ENCODE measurements at regions not wholly inside any gene's neighbourhood (a gene's known extent, or its start where the extent isn't known, plus 50 kb on each side); places are given as distances from the start of the nearest gene placed in this dataset.

GRCh38 chr7:128161466-128162125 is 79.5 kb upstream of the LEP start:
- no peaks in the 10 kb centered on the region for H3K9me3 ChIP-seq (ENCODE audit: low read length)
- H3K9ac ChIP-seq (ENCODE audit: low read length) = no peak overlapping the region
- H3K36me3 ChIP-seq (ENCODE audit: insufficient read depth, low read length) = no peaks in the 10 kb centered on the region
- no peak overlapping the region for H3K27ac ChIP-seq (ENCODE audit: low read depth, low read length)
- peaks cover 28 to 40% of the 10 kb centered on the region in 2 donors for H3K27me3 ChIP-seq (ENCODE audit: control insufficient read depth in 1 of 2, insufficient read depth in 2 of 2, low read length in 2 of 2)
- H3K4me1 ChIP-seq (ENCODE audit: insufficient read depth, low read length) = peaks cover under 1% of the 10 kb centered on the region
- H3K4me3 ChIP-seq (ENCODE audit: low read depth in 1 of 2, low read length in 2 of 2) = no peak overlapping the region

- Histone ChIP-seq H3K27ac (ENCODE audit: low read depth, low read length) (no peak overlapping the region), H3K9me3 (ENCODE audit: low read length) (no peaks in the 10 kb centered on the region), H3K27me3 (ENCODE audit: control insufficient read depth in 1 of 2, insufficient read depth in 2 of 2, low read length in 2 of 2) (peaks cover 35 to 50% of the 10 kb centered on the region in 2 donors), H3K36me3 (ENCODE audit: insufficient read depth, low read length) (no peaks in the 10 kb centered on the region), H3K4me3 (ENCODE audit: low read depth in 1 of 2, low read length in 2 of 2) (no peak overlapping the region), H3K9ac (ENCODE audit: low read length) (no peak overlapping the region), H3K4me1 (ENCODE audit: insufficient read depth, low read length) (peaks cover 7% of the 10 kb centered on the region)
Observed at GRCh38 chr7:128162666-128163065, 78.4 kb upstream of the LEP start.

- Histone ChIP-seq H3K27me3 (ENCODE audit: control insufficient read depth in 1 of 2, insufficient read depth in 2 of 2, low read length in 2 of 2) (peaks cover 35 to 58% of the 10 kb centered on the region in 2 donors), H3K4me1 (ENCODE audit: insufficient read depth, low read length) (peaks cover 12% of the 10 kb centered on the region), H3K36me3 (ENCODE audit: insufficient read depth, low read length) (no peaks in the 10 kb centered on the region), H3K27ac (ENCODE audit: low read depth, low read length) (no peak overlapping the region), H3K9ac (ENCODE audit: low read length) (no peak overlapping the region), H3K9me3 (ENCODE audit: low read length) (no peaks in the 10 kb centered on the region), H3K4me3 (ENCODE audit: low read depth in 1 of 2, low read length in 2 of 2) (no peak overlapping the region)
Observed at GRCh38 chr7:128163473-128163872, 77.6 kb upstream of the LEP start.

- Histone ChIP-seq H3K9me3 (ENCODE audit: low read length) (no peaks in the 10 kb centered on the region), H3K36me3 (ENCODE audit: insufficient read depth, low read length) (no peaks in the 10 kb centered on the region), H3K9ac (ENCODE audit: low read length) (no peak overlapping the region), H3K4me3 (ENCODE audit: low read depth in 1 of 2, low read length in 2 of 2) (no peak overlapping the region), H3K27me3 (ENCODE audit: control insufficient read depth in 1 of 2, insufficient read depth in 2 of 2, low read length in 2 of 2) (peaks cover 35 to 66% of the 10 kb centered on the region in 2 donors), H3K27ac (ENCODE audit: low read depth, low read length) (no peak overlapping the region), H3K4me1 (ENCODE audit: insufficient read depth, low read length) (peaks cover 12% of the 10 kb centered on the region)
Observed at GRCh38 chr7:128164061-128164954, 76.8 kb upstream of the LEP start.

- no peak overlapping the region for H3K9ac ChIP-seq (ENCODE audit: low read length)
- no peaks in the 10 kb centered on the region for H3K9me3 ChIP-seq (ENCODE audit: low read length)
- H3K4me3 ChIP-seq (ENCODE audit: low read depth in 1 of 2, low read length in 2 of 2) = no peak overlapping the region
- no peaks in the 10 kb centered on the region for H3K36me3 ChIP-seq (ENCODE audit: insufficient read depth, low read length)
- H3K27ac ChIP-seq (ENCODE audit: low read depth, low read length) = no peak overlapping the region
- peaks cover 35 to 68% of the 10 kb centered on the region in 2 donors for H3K27me3 ChIP-seq (ENCODE audit: control insufficient read depth in 1 of 2, insufficient read depth in 2 of 2, low read length in 2 of 2)
- peaks cover 12% of the 10 kb centered on the region for H3K4me1 ChIP-seq (ENCODE audit: insufficient read depth, low read length)
Observed at GRCh38 chr7:128164955-128165670, 76.0 kb upstream of the LEP start.

- Histone ChIP-seq H3K4me3 (ENCODE audit: low read depth in 1 of 2, low read length in 2 of 2) (no peak overlapping the region), H3K4me1 (ENCODE audit: insufficient read depth, low read length) (peaks cover 12% of the 10 kb centered on the region), H3K9me3 (ENCODE audit: low read length) (no peaks in the 10 kb centered on the region), H3K27ac (ENCODE audit: low read depth, low read length) (no peak overlapping the region), H3K27me3 (ENCODE audit: control insufficient read depth in 1 of 2, insufficient read depth in 2 of 2, low read length in 2 of 2) (peaks cover 35 to 68% of the 10 kb centered on the region in 2 donors), H3K9ac (ENCODE audit: low read length) (no peak overlapping the region), H3K36me3 (ENCODE audit: insufficient read depth, low read length) (no peaks in the 10 kb centered on the region)
Observed at GRCh38 chr7:128165927-128166420, 75.1 kb upstream of the LEP start.

- Histone ChIP-seq H3K27ac (ENCODE audit: low read depth, low read length) (no peak overlapping the region), H3K4me3 (ENCODE audit: low read depth in 1 of 2, low read length in 2 of 2) (peak overlapping the region; percentile 32 to 58), H3K4me1 (ENCODE audit: insufficient read depth, low read length) (peaks cover 12% of the 10 kb centered on the region), H3K9ac (ENCODE audit: low read length) (no peak overlapping the region), H3K36me3 (ENCODE audit: insufficient read depth, low read length) (no peaks in the 10 kb centered on the region), H3K27me3 (ENCODE audit: control insufficient read depth in 1 of 2, insufficient read depth in 2 of 2, low read length in 2 of 2) (peaks cover 35 to 68% of the 10 kb centered on the region in 2 donors), H3K9me3 (ENCODE audit: low read length) (no peaks in the 10 kb centered on the region)
Observed at GRCh38 chr7:128166603-128167041, 74.5 kb upstream of the LEP start.

- Histone ChIP-seq H3K27me3 (ENCODE audit: control insufficient read depth in 1 of 2, insufficient read depth in 2 of 2, low read length in 2 of 2) (peaks cover 35 to 68% of the 10 kb centered on the region in 2 donors), H3K4me3 (ENCODE audit: low read depth in 1 of 2, low read length in 2 of 2) (peak overlapping the region; percentile 32 to 58), H3K27ac (ENCODE audit: low read depth, low read length) (no peak overlapping the region), H3K36me3 (ENCODE audit: insufficient read depth, low read length) (no peaks in the 10 kb centered on the region), H3K9me3 (ENCODE audit: low read length) (no peaks in the 10 kb centered on the region), H3K9ac (ENCODE audit: low read length) (no peak overlapping the region), H3K4me1 (ENCODE audit: insufficient read depth, low read length) (peaks cover 12% of the 10 kb centered on the region)
Observed at GRCh38 chr7:128167042-128167701, 73.9 kb upstream of the LEP start.

- H3K27me3 ChIP-seq (ENCODE audit: control insufficient read depth in 1 of 2, insufficient read depth in 2 of 2, low read length in 2 of 2) = peaks cover 28 to 62% of the 10 kb centered on the region in 2 donors
- H3K36me3 ChIP-seq (ENCODE audit: insufficient read depth, low read length) = no peaks in the 10 kb centered on the region
- no peak overlapping the region for H3K4me3 ChIP-seq (ENCODE audit: low read depth in 1 of 2, low read length in 2 of 2)
- no peaks in the 10 kb centered on the region for H3K9me3 ChIP-seq (ENCODE audit: low read length)
- no peak overlapping the region for H3K27ac ChIP-seq (ENCODE audit: low read depth, low read length)
- H3K4me1 ChIP-seq (ENCODE audit: insufficient read depth, low read length) = peaks cover 12% of the 10 kb centered on the region
- no peak overlapping the region for H3K9ac ChIP-seq (ENCODE audit: low read length)
Observed at GRCh38 chr7:128167791-128168666, 73.0 kb upstream of the LEP start.

GRCh38 chr7:128168667-128169210 is 72.3 kb upstream of the LEP start:
- Histone ChIP-seq H3K4me3 (ENCODE audit: low read depth in 1 of 2, low read length in 2 of 2) (no peak overlapping the region), H3K36me3 (ENCODE audit: insufficient read depth, low read length) (no peaks in the 10 kb centered on the region), H3K27me3 (ENCODE audit: control insufficient read depth in 1 of 2, insufficient read depth in 2 of 2, low read length in 2 of 2) (peaks cover 26 to 57% of the 10 kb centered on the region in 2 donors), H3K4me1 (ENCODE audit: insufficient read depth, low read length) (peaks cover 12% of the 10 kb centered on the region), H3K9me3 (ENCODE audit: low read length) (no peaks in the 10 kb centered on the region), H3K27ac (ENCODE audit: low read depth, low read length) (no peak overlapping the region), H3K9ac (ENCODE audit: low read length) (no peak overlapping the region)
